GM23248 (cell line): ENCODE measurements at regions not wholly inside any gene's neighbourhood (a gene's known extent, or its start where the extent isn't known, plus 50 kb on each side); places are given as distances from the start of the nearest gene placed in this dataset. TPM values are rescaled to one million over a fixed set of nuclear protein-coding genes. Genes with fewer than 3 reads are reported as not detected.

Experiments
- DNase-seq: peaks from one replicate; pipeline ENCODE4 v3.0.0-alpha.2; 2015
- H2AFZ ChIP-seq: fragments of 200-600 bp; sonication (generic); 2 replicates; pipeline ENCODE4 v1.6.1; 2016; ENCODE audit warnings: antibody characterized with exemption
- H3F3A ChIP-seq: fragments of 200-600 bp; sonication (generic); 2 replicates; pipeline ENCODE4 v1.6.1; 2016; ENCODE audit warnings: mild to moderate bottlenecking, antibody characterized with exemption, mixed run types; ENCODE audit not compliant: insufficient read depth
- H3K27ac ChIP-seq: fragments of 200-600 bp; sonication (generic); 2 replicates; pipeline ENCODE4 v1.5.1; 2016; ENCODE audit warnings: mild to moderate bottlenecking
- H3K27me3 ChIP-seq: fragments of 200-600 bp; sonication (generic); replicated peaks from 2 replicates; pipeline ENCODE4 v1.6.1; 2016; ENCODE audit warnings: mild to moderate bottlenecking; ENCODE audit not compliant: insufficient read depth
- H3K36me3 ChIP-seq: fragments of 200-600 bp; sonication (generic); 2 replicates; pipeline ENCODE4 v1.6.1; 2016; ENCODE audit warnings: low read depth, mild to moderate bottlenecking
- H3K4me1 ChIP-seq: fragments of 200-600 bp; sonication (generic); 2 replicates; pipeline ENCODE4 v1.6.1; 2016; ENCODE audit warnings: mild to moderate bottlenecking; ENCODE audit not compliant: insufficient read depth
- H3K4me2 ChIP-seq: fragments of 200-600 bp; sonication (generic); one replicate; pipeline ENCODE4 v1.6.1; 2016; ENCODE audit warnings: mild to moderate bottlenecking; ENCODE audit not compliant: unreplicated experiment
- H3K4me3 ChIP-seq: fragments of 200-600 bp; sonication (generic); 2 replicates; pipeline ENCODE4 v1.5.1; 2016; ENCODE audit warnings: mild to moderate bottlenecking
- H3K79me2 ChIP-seq: fragments of 200-600 bp; sonication (generic); 2 replicates; pipeline ENCODE4 v1.6.1; 2016; ENCODE audit warnings: mild to moderate bottlenecking; ENCODE audit not compliant: insufficient read depth
- H3K9ac ChIP-seq: fragments of 200-600 bp; sonication (generic); 2 replicates; pipeline ENCODE4 v1.6.1; 2016; ENCODE audit warnings: mild to moderate bottlenecking
- H3K9me2 ChIP-seq: fragments of 200-600 bp; sonication (generic); 2 replicates; pipeline ENCODE4 v1.6.1; 2016; ENCODE audit warnings: mixed run types, mild to moderate bottlenecking, moderate library complexity; ENCODE audit not compliant: insufficient read depth
- H3K9me3 ChIP-seq: fragments of 200-600 bp; sonication (generic); one replicate; pipeline ENCODE4 v1.6.1; 2017; ENCODE audit warnings: low read depth
- H4K20me1 ChIP-seq: fragments of 200-600 bp; sonication (generic); 2 replicates; pipeline ENCODE4 v1.6.0; 2016; ENCODE audit not compliant: insufficient read depth
- EZH2 ChIP-seq: fragments of 200-600 bp; sonication (generic); IDR thresholded peaks from 2 replicates; pipeline ENCODE4 v1.6.1; 2018; ENCODE audit warnings: antibody characterized with exemption, mild to moderate bottlenecking; ENCODE audit not compliant: insufficient read depth, poor library complexity, severe bottlenecking
- EZH2phosphoT487 ChIP-seq: fragments of 200-600 bp; sonication (generic); IDR thresholded peaks from 2 replicates; pipeline ENCODE4 v1.6.1; 2018; ENCODE audit warnings: antibody characterized with exemption, moderate library complexity, mild to moderate bottlenecking, low read depth; ENCODE audit not compliant: insufficient read depth
- WGBS, 2 experiments: methylation state at CpG; one replicate each; pipeline ENCODE4 v1.1.6; 2015 to 2017; ENCODE audit warnings: low lambda C conversion rate in 2 of 2, low coverage in 1 of 2; ENCODE audit errors: missing lambda C conversion rate in 2 of 2; 5-methylcytosine and 5-hydroxymethylcytosine counted together
- in situ Hi-C: fragments of 300-500 bp; cut with MboI; formaldehyde crosslinking; loops from 2 replicates; pipeline ENCODE4 v1.15.0; 2020
- small RNA-seq: library from RNA; depleted of rRNA; stranded (forward); fragments of <200 nt; gene quantifications from one replicate; pipeline ENCODE3, GENCODE V24; 2014; ENCODE audit warnings: low read depth, low replicate concordance

DNA sequence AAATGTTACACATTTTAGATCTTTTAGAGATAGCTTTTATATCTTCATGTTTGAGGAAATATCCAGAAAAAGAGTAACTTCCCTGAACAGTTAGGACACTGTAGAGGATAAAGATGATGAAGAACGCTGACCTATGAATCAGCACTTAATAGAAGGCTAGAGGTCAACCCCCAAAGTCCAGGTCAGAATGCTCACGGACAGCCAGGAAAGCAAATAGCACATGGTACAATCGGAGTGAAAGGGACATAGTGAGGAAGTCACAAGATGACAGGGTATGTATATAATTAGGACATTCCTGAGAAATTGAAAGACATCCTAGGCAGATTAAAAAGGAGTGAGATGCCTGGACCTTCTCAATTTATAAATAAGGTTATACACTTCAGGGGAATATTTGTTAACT is 55.1 kb upstream of the CNTNAP4 start:
- H2AFZ ChIP-seq, result no peak overlapping the region
- H4K20me1 ChIP-seq, result no peaks in the 10 kb centered on the region
- no peaks in the 10 kb centered on the region for H3K79me2 ChIP-seq
- H3K9ac ChIP-seq, result no peak overlapping the region
- DNase-seq, result no peak
- no peaks in the 10 kb centered on the region for H3K4me1 ChIP-seq
- no peak overlapping the region for H3K4me3 ChIP-seq
- H3K9me2 ChIP-seq, result no peaks in the 10 kb centered on the region
- no peaks in the 10 kb centered on the region for H3K36me3 ChIP-seq
- WGBS, 2 experiments, result 2 to 3% methylated on average over 3 of the region's 3 CpGs
- no peaks in the 10 kb centered on the region for H3F3A ChIP-seq
- H3K27me3 ChIP-seq, result no peaks in the 10 kb centered on the region
- H3K9me3 ChIP-seq, result no peaks in the 10 kb centered on the region
- TF ChIP-seq EZH2phosphoT487 (no peak), EZH2 (no peak)
- no peak overlapping the region for H3K4me2 ChIP-seq
- H3K27ac ChIP-seq, result no peak overlapping the region
- in situ Hi-C loops, result no loop called here

DNA sequence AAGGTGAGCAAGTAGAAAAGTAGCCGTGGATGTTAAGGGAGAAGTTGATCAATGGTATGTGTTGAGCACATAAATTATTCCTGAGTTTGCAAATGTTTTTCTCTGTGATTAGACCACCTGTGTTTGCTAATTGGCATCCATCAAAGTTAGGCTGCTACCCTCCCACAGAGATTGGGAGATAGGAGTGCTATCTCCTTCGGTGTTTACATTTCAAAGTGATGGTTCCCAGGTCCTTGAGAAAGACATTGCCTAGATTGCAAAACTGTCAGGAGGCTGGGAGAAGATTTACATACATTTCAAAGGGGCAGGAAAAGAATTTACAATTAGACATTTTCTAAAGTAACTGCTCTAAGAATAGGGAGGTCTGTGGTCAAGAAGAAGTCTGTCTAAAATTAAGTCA is 54.3 kb upstream of the CNTNAP4 start:
- H3K9me2 ChIP-seq, result no peaks in the 10 kb centered on the region
- no peaks in the 10 kb centered on the region for H3K79me2 ChIP-seq
- no peaks in the 10 kb centered on the region for H4K20me1 ChIP-seq
- H3K36me3 ChIP-seq, result no peaks in the 10 kb centered on the region
- H3K4me3 ChIP-seq, result no peak overlapping the region
- DNase-seq, result no peak
- no peaks in the 10 kb centered on the region for H3F3A ChIP-seq
- no peak overlapping the region for H2AFZ ChIP-seq
- no peaks in the 10 kb centered on the region for H3K4me1 ChIP-seq
- WGBS, 2 experiments, result 0 to 1% methylated on average over 2 of the region's 2 CpGs
- no peaks in the 10 kb centered on the region for H3K9me3 ChIP-seq
- H3K4me2 ChIP-seq, result no peak overlapping the region
- H3K9ac ChIP-seq, result no peak overlapping the region
- in situ Hi-C loops, result no loop called here
- TF ChIP-seq EZH2phosphoT487, result no peak
- no peak for TF ChIP-seq EZH2
- H3K27ac ChIP-seq, result no peak overlapping the region
- H3K27me3 ChIP-seq, result no peaks in the 10 kb centered on the region

DNA sequence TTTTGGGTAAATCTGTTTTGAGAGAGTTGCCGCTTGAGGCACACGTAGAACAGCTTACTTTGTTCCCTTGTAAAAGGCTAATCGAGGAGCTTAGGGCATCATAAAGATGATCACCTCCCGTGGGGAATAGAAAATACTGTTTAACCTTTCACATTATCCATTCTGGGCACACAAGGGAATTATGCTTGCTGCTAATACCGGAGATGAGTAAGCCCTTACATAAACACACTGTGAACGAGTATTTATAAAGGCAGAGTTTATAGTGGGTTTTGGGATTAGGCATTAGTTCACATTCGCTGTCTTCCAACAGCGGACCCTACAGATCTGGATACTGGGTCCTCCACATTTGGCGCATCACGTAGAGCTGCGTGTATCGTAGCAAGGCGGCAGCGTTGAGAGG is 51.2 kb upstream of the CNTNAP4 start:
- Histone ChIP-seq H3K36me3 (no peaks in the 10 kb centered on the region), H3K4me3 (no peak overlapping the region), H3K4me1 (no peaks in the 10 kb centered on the region), H3F3A (no peaks in the 10 kb centered on the region), H3K27ac (no peak overlapping the region), H3K27me3 (no peaks in the 10 kb centered on the region), H4K20me1 (no peaks in the 10 kb centered on the region), H2AFZ (no peak overlapping the region), H3K9ac (no peak overlapping the region), H3K9me3 (no peaks in the 10 kb centered on the region), H3K9me2 (no peaks in the 10 kb centered on the region), H3K4me2 (no peak overlapping the region), H3K79me2 (no peaks in the 10 kb centered on the region)
- no peak for TF ChIP-seq EZH2phosphoT487
- no peak for TF ChIP-seq EZH2
- DNase-seq, result no peak
- 39 to 40% methylated on average over 14 of the region's 14 CpGs for WGBS, 2 experiments
- in situ Hi-C loops, result no loop called here

DNA sequence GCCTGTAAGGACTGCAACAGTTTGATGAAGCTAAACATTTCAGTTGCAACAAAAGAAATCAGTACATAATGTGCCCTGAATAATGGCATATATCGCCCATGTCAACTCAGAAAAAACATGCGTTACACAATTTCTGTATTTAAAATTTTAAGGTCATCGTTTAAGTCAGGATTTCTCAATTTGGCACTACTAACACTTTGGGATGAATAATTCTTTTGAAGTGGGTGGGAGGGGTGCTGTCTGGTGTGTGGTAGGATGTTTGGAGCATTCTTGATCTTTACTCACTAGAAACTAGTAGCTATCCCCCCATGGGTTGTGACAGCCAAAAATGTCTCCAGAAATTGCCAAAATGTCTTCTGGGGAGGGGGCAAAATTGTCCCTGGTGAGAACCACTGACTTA is 50.7 kb upstream of the CNTNAP4 start:
- Histone ChIP-seq H3K27me3 (no peaks in the 10 kb centered on the region), H4K20me1 (no peaks in the 10 kb centered on the region), H3K79me2 (no peaks in the 10 kb centered on the region), H3K4me1 (no peaks in the 10 kb centered on the region), H3K27ac (no peak overlapping the region), H3K9me2 (no peaks in the 10 kb centered on the region), H3F3A (no peaks in the 10 kb centered on the region), H3K9ac (no peak overlapping the region), H3K9me3 (no peaks in the 10 kb centered on the region), H3K36me3 (no peaks in the 10 kb centered on the region), H2AFZ (no peak overlapping the region), H3K4me2 (no peak overlapping the region), H3K4me3 (no peak overlapping the region)
- TF ChIP-seq EZH2 (no peak), EZH2phosphoT487 (no peak)
- WGBS, 2 experiments, result 38 to 55% methylated on average over 3 of the region's 3 CpGs
- DNase-seq, result no peak
- in situ Hi-C loops, result no loop called here

Small RNAs in the stretch of these regions (small RNA-seq; reads per million reads assigned to genes)
- gene RNA5SP430, result not detected
